Activated CD8-positive, alpha-beta T cell treated with anti-CD3 and anti-CD28 coated beads, Interleukin-2, amount 10 ng/mL, durations not matched to agents 7 days and 5 days (primary cell): ENCODE measurements at regions not wholly inside any gene's neighbourhood (a gene's known extent, or its start where the extent isn't known, plus 50 kb on each side); places are given as distances from the start of the nearest gene placed in this dataset.
"Not testable (repeated sequence)": the region's sequence is repeated elsewhere in the genome, so short reads cannot be mapped to it uniquely, and the experiment has no call there.

Source experiments
- ATAC-seq: fragments of 150-1000 bp; cut with Tn5 transposase; one replicate; pipeline ENCODE4 v1.10.0; 2021; ENCODE audit warnings: moderate library complexity
- CTCF ChIA-PET: fragments of 350-600 bp; sonication (Branson Sonifier 250); formaldehyde crosslinking; loops from one replicate; lab custom pipeline; 2021; ENCODE audit warnings: antibody characterized with exemption; lab: Charles Lee
- POLR2A ChIA-PET: fragments of 350-600 bp; sonication (Branson Sonifier 250); formaldehyde crosslinking; loops from one replicate; lab custom pipeline; 2021; ENCODE audit warnings: antibody characterized with exemption; lab: Charles Lee
- DNase-seq: peaks from one replicate; pipeline ENCODE4 v3.0.0-alpha.2; 2020
- H3K27ac Mint-ChIP-seq: one replicate; pipeline ENCODE4 v1.8.0; 2021; ENCODE audit warnings: mild to moderate bottlenecking, mixed read lengths
- H3K27me3 Mint-ChIP-seq: one replicate; pipeline ENCODE4 v1.8.0; 2021; ENCODE audit warnings: low read depth, mixed read lengths
- H3K36me3 Mint-ChIP-seq: one replicate; pipeline ENCODE4 v1.8.0; 2021; ENCODE audit warnings: low read depth, mixed read lengths
- H3K4me1 Mint-ChIP-seq: one replicate; pipeline ENCODE4 v1.8.0; 2021; ENCODE audit warnings: low read depth, mixed read lengths
- H3K4me3 Mint-ChIP-seq: one replicate; pipeline ENCODE4 v1.8.0; 2021; ENCODE audit warnings: mild to moderate bottlenecking, mixed read lengths
- H3K9me3 Mint-ChIP-seq: one replicate; pipeline ENCODE4 v1.8.0; 2022; ENCODE audit warnings: mixed read lengths; ENCODE audit not compliant: insufficient read depth

DNA sequence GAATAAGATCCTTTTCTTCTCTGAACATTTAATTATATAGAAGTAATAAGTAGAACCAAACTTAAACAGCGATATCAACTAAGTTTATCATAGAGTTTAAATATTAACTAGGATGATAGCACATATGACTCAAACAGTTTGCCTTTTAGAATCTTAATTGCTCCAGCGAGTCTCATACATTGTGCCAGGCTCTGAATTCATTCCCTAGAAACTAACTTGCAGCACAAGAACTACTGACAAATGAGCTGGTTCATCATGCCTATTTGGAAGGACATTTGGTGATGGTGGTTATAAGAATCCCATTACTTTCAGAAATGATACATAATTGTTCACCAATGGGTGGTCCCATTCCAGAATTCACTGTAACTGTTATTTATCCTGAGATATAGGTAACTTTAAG, 1026.6 kb upstream of the DDX18 start:
- POLR2A ChIA-PET = no interaction called here
- no peak for ATAC-seq
- H3K36me3 Mint-ChIP-seq = no peaks in the 10 kb centered on the region
- H3K27me3 Mint-ChIP-seq = no peaks in the 10 kb centered on the region
- no peak overlapping the region for H3K4me3 Mint-ChIP-seq
- CTCF ChIA-PET = no interaction called here
- H3K9me3 Mint-ChIP-seq = peaks cover 7% of the 10 kb centered on the region
- H3K27ac Mint-ChIP-seq = no peak overlapping the region
- no peak for DNase-seq
- H3K4me1 Mint-ChIP-seq = no peaks in the 10 kb centered on the region

DNA sequence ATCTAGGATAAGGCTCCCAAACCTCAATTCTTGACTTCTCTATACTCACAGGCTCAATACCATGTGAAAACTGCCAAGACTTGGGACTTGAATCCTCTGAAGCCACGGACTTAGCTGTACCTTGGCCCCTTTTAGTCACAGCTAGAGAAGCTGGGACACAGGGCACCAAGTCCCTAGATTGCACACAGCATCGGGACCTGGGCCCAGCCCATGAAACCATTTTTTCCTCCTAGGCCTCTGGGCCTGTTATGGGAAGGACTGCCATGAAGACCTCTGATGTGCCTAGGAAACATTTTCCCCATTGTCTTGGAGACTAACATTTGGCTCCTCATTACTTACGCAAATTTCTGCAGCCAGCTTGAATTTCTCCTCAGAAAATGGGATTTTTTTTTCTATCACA, 1011.8 kb upstream of the DDX18 start:
- Mint-ChIP-seq H3K4me3 (no peak overlapping the region), H3K9me3 (peaks cover 27% of the 10 kb centered on the region), H3K27ac (no peak overlapping the region), H3K4me1 (no peaks in the 10 kb centered on the region), H3K36me3 (no peaks in the 10 kb centered on the region), H3K27me3 (no peaks in the 10 kb centered on the region)
- POLR2A ChIA-PET = no interaction called here
- CTCF ChIA-PET = no interaction called here
- no peak for DNase-seq
- ATAC-seq = no peak

DNA sequence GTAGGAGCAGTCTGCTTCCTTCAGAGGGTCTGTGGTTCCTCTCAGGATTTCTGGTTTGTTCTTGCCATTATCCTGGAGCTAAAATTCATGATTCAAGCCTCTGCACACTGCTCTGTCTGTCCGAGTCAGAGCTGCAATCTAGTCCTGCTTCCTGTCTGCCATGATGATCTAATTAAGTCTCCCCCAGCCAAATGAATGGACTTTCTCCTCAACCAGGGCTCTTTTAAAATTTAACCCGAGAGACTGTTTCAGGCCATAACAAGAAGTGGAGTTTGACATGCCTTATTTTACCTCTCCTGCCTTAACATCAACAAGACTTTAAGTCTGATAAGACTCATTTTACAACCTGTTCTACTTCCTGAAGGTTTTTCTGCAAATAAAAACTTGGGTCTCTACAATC, 1009.6 kb upstream of the DDX18 start:
- Mint-ChIP-seq H3K36me3 (no peaks in the 10 kb centered on the region), H3K4me1 (no peaks in the 10 kb centered on the region), H3K9me3 (peaks cover 32% of the 10 kb centered on the region), H3K27ac (no peak overlapping the region), H3K27me3 (no peaks in the 10 kb centered on the region), H3K4me3 (no peak overlapping the region)
- no peak for ATAC-seq
- ChIA-PET CTCF (no interaction called here), POLR2A (no interaction called here)
- no peak for DNase-seq

DNA sequence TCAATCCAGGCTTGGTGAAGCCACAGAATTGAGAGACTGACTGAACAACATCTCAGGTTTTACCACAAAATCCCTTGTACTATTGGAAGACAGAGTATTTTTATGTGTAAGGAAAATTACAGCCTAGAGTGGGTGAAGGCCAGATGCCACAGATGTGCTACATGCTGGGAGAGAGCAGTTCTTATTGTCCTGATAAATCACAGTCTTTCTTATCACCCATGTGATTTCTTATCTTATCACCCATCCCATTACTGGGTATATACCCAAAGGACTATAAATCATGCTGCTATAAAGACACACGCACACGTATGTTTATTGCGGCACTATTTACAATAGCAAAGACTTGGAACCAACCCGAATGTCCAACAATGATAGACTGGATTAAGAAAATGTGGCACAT, 1008.0 kb upstream of the DDX18 start:
- peaks cover 29% of the 10 kb centered on the region for H3K9me3 Mint-ChIP-seq
- H3K4me1 Mint-ChIP-seq, CTCF ChIA-PET, ATAC-seq, POLR2A ChIA-PET, H3K4me3 Mint-ChIP-seq, H3K27ac Mint-ChIP-seq, DNase-seq, H3K36me3 Mint-ChIP-seq, H3K27me3 Mint-ChIP-seq: not testable (repeated sequence)

DNA sequence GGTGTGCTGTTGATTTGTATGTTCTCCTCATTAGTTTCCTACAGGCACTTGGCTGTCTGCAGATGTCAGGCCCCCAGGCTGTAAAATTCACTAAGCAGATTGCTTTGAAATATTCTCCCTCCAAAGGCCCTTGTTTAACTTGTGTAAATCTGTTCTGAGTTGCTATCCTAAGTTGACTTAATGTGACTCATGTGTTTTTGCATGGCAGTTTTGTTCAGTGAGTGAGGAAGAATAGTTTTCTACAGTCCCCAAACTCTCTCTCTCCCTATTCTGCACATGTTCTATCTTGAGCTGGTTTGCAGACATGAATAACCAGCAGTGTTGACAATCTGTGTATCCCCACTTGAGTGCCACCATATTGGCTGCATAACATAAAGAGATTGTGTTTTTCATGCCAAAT, 1005.4 kb upstream of the DDX18 start:
- POLR2A ChIA-PET = no interaction called here
- no peak overlapping the region for H3K27ac Mint-ChIP-seq
- H3K4me3 Mint-ChIP-seq = no peak overlapping the region
- CTCF ChIA-PET = no interaction called here
- DNase-seq (no peak), ATAC-seq (no peak)
- H3K36me3 Mint-ChIP-seq = no peaks in the 10 kb centered on the region
- no peaks in the 10 kb centered on the region for H3K27me3 Mint-ChIP-seq
- peaks cover 33% of the 10 kb centered on the region for H3K9me3 Mint-ChIP-seq
- no peaks in the 10 kb centered on the region for H3K4me1 Mint-ChIP-seq

DNA sequence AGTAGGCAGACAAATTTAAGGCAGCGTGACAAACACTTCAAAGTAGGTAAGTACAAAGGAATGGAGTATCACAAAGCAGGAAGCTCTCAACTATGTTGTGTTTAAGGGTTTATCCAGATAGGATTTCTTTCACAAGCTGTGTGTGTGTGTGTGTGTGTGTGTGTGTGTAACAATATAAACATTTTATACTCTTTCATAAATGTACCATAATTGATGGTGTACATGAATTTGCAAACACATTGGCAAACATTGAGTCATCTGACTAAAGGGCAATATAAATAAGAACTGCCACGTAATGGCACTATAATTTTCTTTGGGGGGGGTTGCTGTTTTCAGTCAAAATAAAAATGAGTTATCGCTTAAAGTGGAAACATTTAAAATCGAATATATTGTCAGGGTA, 1004.4 kb upstream of the DDX18 start:
- CTCF ChIA-PET = no interaction called here
- Mint-ChIP-seq H3K4me3 (no peak overlapping the region), H3K27ac (no peak overlapping the region), H3K4me1 (no peaks in the 10 kb centered on the region), H3K27me3 (no peaks in the 10 kb centered on the region), H3K36me3 (no peaks in the 10 kb centered on the region), H3K9me3 (peaks cover 25% of the 10 kb centered on the region)
- no peak for DNase-seq
- no peak for ATAC-seq
- POLR2A ChIA-PET = no interaction called here

DNA sequence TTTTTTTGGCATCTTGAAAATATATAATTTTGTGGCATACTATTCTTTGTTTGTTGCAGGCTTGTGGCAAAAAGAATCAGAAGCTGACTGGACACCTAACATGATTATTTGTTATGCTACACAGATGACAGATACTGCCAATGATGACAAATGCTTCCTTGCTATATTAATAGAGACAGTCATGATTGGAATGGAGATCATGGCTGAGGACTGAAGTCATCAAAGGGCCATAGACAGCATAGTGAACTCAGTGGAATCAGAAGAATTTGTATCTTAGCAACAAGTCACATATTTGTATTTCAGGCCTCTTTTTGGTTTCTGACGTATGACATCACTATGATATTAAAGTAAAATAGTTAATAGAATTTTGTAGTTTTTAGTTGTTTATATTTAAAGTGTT, 1003.8 kb upstream of the DDX18 start:
- ATAC-seq = no peak
- Mint-ChIP-seq H3K9me3 (peaks cover 23% of the 10 kb centered on the region), H3K27ac (no peak overlapping the region), H3K4me3 (no peak overlapping the region), H3K36me3 (no peaks in the 10 kb centered on the region), H3K27me3 (no peaks in the 10 kb centered on the region), H3K4me1 (no peaks in the 10 kb centered on the region)
- ChIA-PET CTCF (no interaction called here), POLR2A (no interaction called here)
- DNase-seq = no peak

DNA sequence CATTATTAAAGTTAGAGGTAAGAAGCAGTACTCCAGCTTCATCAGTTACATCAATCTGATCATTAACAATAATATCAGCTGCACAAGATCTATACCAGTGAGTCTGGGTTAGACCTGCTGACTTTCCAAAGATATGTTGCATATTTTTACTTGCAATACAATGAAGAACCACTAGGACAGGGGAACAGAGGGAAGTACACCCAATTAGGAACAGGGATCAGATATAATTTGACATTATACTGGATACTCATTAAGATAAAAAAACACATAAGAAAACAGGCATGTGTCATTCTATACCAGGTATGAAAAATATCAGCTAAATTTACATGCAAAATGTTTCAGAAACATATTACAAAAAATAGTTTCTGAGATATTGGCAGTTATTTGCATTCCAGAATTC, 995.1 kb upstream of the DDX18 start:
- DNase-seq (no peak), ATAC-seq (no peak)
- CTCF ChIA-PET = no interaction called here
- Mint-ChIP-seq H3K36me3 (no peaks in the 10 kb centered on the region), H3K27ac (no peak overlapping the region), H3K27me3 (no peaks in the 10 kb centered on the region), H3K4me1 (no peaks in the 10 kb centered on the region), H3K9me3 (peaks cover 7% of the 10 kb centered on the region), H3K4me3 (no peak overlapping the region)
- POLR2A ChIA-PET = no interaction called here

DNA sequence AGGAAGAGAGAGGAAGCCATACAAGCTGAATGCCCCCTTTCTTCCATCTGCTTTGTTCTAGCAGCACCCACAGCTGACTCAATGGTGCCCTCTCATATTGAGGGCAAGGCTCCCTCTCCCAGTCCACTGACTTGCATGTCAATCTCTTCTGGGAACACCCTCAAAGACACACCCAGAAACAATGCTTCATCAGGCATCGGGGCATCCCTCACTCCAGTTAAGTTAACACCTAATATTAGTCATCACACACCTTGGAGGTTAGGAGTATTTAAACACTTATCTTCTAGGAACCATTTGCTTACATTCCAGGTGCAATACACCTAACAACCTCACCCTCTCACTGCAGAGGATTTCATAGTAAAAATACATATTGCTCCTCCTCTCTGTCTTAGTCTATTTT, 993.5 kb upstream of the DDX18 start:
- ATAC-seq (no peak), DNase-seq (no peak)
- H3K4me3 Mint-ChIP-seq = no peak overlapping the region
- peaks cover 7% of the 10 kb centered on the region for H3K9me3 Mint-ChIP-seq
- no peak overlapping the region for H3K27ac Mint-ChIP-seq
- H3K36me3 Mint-ChIP-seq = no peaks in the 10 kb centered on the region
- CTCF ChIA-PET = no interaction called here
- H3K4me1 Mint-ChIP-seq = no peaks in the 10 kb centered on the region
- H3K27me3 Mint-ChIP-seq = no peaks in the 10 kb centered on the region
- POLR2A ChIA-PET = no interaction called here

DNA sequence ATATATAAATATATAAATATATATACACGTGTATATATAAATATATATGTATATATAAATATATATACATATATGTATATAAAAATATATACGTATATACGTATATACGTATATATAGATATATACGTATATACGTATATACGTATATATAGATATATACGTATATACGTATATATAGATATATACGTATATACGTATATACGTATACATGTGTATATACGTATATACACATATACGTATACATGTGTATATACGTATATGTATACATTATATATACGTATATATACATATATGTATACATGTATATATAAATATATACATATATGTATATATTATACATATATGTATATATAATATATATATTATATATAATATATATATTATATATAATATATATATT, 984.9 kb upstream of the DDX18 start:
- H3K4me3 Mint-ChIP-seq, POLR2A ChIA-PET, H3K36me3 Mint-ChIP-seq, H3K27ac Mint-ChIP-seq, H3K4me1 Mint-ChIP-seq, DNase-seq, CTCF ChIA-PET, H3K27me3 Mint-ChIP-seq, H3K9me3 Mint-ChIP-seq, ATAC-seq: not testable (repeated sequence)

DNA sequence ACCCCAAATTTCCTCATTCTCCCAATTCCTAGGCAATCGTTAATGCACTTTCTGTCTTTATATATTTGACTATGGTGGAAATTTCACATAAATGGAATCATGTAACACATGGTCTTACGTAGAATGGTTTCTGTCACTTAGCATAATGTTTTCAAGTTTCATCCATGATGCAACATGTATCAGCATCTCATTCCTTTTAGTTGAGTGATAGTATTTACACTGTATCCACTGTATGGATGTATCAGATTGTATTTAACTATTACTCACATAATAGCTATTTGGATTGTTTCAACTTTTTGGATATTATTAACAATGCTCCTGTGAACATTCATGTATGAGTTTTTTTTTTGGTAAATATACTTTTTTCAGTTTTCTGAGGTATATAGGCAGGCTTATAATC, 982.3 kb upstream of the DDX18 start:
- H3K27ac Mint-ChIP-seq = no peak overlapping the region
- CTCF ChIA-PET = no interaction called here
- no peaks in the 10 kb centered on the region for H3K36me3 Mint-ChIP-seq
- H3K9me3 Mint-ChIP-seq = no peaks in the 10 kb centered on the region
- POLR2A ChIA-PET = no interaction called here
- H3K27me3 Mint-ChIP-seq = no peaks in the 10 kb centered on the region
- ATAC-seq (no peak), DNase-seq (no peak)
- no peaks in the 10 kb centered on the region for H3K4me1 Mint-ChIP-seq
- no peak overlapping the region for H3K4me3 Mint-ChIP-seq

DNA sequence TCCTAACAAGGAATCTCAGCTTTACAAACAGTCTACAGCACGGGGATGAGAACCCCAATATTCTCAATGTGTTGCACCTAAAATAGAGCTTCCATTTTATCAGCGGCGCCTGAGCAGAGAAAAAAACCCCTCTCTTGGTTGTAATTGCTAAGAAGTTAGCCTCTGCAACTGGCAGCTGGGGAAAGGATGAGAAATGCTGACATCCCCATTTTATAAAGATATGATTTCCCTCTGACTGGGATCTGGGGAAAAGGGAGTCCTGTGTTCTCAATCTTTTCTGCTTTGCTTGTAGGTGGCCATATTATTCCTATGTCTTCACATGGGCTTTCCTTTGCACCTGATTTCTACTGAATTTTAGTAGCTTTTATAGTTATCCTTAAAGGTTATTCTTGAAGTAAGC, 981.4 kb upstream of the DDX18 start:
- no peak overlapping the region for H3K27ac Mint-ChIP-seq
- H3K4me1 Mint-ChIP-seq = no peaks in the 10 kb centered on the region
- no peak for ATAC-seq
- no peaks in the 10 kb centered on the region for H3K9me3 Mint-ChIP-seq
- ChIA-PET POLR2A (no interaction called here), CTCF (no interaction called here)
- no peak for DNase-seq
- H3K36me3 Mint-ChIP-seq = no peaks in the 10 kb centered on the region
- H3K4me3 Mint-ChIP-seq = no peak overlapping the region
- H3K27me3 Mint-ChIP-seq = no peaks in the 10 kb centered on the region

DNA sequence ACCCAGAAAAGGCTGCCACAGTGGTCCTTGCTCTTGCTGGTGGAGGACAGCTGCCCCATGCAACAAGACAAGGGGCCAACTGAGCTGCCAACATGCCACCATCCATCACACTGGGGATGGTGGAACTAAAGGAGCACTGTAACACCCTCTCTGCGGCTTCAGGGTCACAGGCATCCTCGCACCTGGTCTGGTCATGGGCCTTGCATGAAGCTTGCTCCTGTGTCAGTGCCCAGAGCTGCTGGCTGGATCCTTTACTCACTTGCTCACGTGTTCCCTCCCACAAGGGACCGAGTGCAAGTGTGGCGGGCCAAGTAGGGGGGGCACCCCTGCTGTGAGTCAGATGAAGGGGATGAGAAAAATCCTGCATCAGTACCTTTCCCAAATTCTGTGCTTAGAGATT, 972.3 kb upstream of the DDX18 start:
- H3K4me3 Mint-ChIP-seq = no peak overlapping the region
- DNase-seq (no peak), ATAC-seq (no peak)
- H3K27me3 Mint-ChIP-seq = no peaks in the 10 kb centered on the region
- H3K36me3 Mint-ChIP-seq = no peaks in the 10 kb centered on the region
- no peak overlapping the region for H3K27ac Mint-ChIP-seq
- peaks cover 12% of the 10 kb centered on the region for H3K9me3 Mint-ChIP-seq
- no peaks in the 10 kb centered on the region for H3K4me1 Mint-ChIP-seq
- ChIA-PET POLR2A (no interaction called here), CTCF (no interaction called here)
